Tibial nerve (tissue), 4 donors: ENCODE measurements at regions not wholly inside any gene's neighbourhood (a gene's known extent, or its start where the extent isn't known, plus 50 kb on each side); places are given as distances from the start of the nearest gene placed in this dataset.

Source experiments
- DNase-seq, 2 donors: peaks; one replicate each; pipeline ENCODE4 v3.0.0-alpha.2; 2019; ENCODE audit warnings: low spot score in 2 of 2
- H3K27ac ChIP-seq, 4 donors: fragments of 200-600 bp; sonication (generic) in 3 of 4; one replicate each; pipeline ENCODE4 v1.5.1; 2017 to 2019; ENCODE audit warnings: mild to moderate bottlenecking in 1 of 4
- H3K27me3 ChIP-seq, 2 donors: fragments of 200-600 bp; sonication (generic) in 1 of 2; one replicate each; pipeline versions ENCODE4 v1.5.1 to v1.6.0; 2017 to 2019
- H3K36me3 ChIP-seq, 3 donors: fragments of 200-600 bp; sonication (generic); one replicate each; pipeline ENCODE4 v1.5.1; 2018 to 2019
- H3K4me1 ChIP-seq, 4 donors: fragments of 200-600 bp; sonication (generic) in 3 of 4; one replicate each; pipeline ENCODE4 v1.5.1; 2017 to 2019
- H3K4me3 ChIP-seq, 4 donors: fragments of 200-600 bp; sonication (generic) in 3 of 4; one replicate each; pipeline ENCODE4 v1.5.1; 2017 to 2019; ENCODE audit warnings: mild to moderate bottlenecking in 1 of 4, moderate library complexity in 1 of 4
- H3K9me3 ChIP-seq, 4 donors: fragments of 200-600 bp; sonication (generic) in 3 of 4; one replicate each; pipeline ENCODE4 v1.5.1; 2017 to 2019
- CTCF ChIP-seq, 5 experiments: fragments of 200-600 bp in 3 of 5; fragments of 450-650 bp in 2 of 5; sonication (generic) in 3 of 5; IDR thresholded peaks; one replicate each; pipeline ENCODE4 v1.5.1; 2016 to 2019; ENCODE audit warnings: antibody characterized with exemption in 5 of 5, mild to moderate bottlenecking in 3 of 5, moderate library complexity in 2 of 5
- EP300 ChIP-seq, 2 donors: sonication (generic); formaldehyde crosslinking; IDR thresholded peaks; one replicate each; pipeline ENCODE4 v1.6.1; 2017; ENCODE audit warnings: antibody characterized with exemption in 2 of 2, mild to moderate bottlenecking in 1 of 2
- POLR2A ChIP-seq, 2 donors: fragments of 450-650 bp; IDR thresholded peaks; one replicate each; pipeline ENCODE4 v1.6.1; 2017; ENCODE audit warnings: antibody characterized with exemption in 2 of 2, mild to moderate bottlenecking in 2 of 2, moderate library complexity in 2 of 2
- WGBS, 2 donors: methylation state at CpG; one replicate each; pipeline ENCODE4 v1.1.5; 2018; 5-methylcytosine and 5-hydroxymethylcytosine counted together

GRCh38 chr9:107874591-107875369 lies 385.2 kb upstream of the KLF4 start:
- Histone ChIP-seq H3K27me3 (no peaks in the 10 kb centered on the region), H3K27ac (no peak overlapping the region), H3K9me3 (no peaks in the 10 kb centered on the region), H3K4me3 (no peak overlapping the region), H3K36me3 (no peaks in the 10 kb centered on the region), H3K4me1 (peaks cover 0 to 3% (median 0%) of the 10 kb centered on the region in 4 donors)
- 77 to 81% methylated on average over 14 of the region's 14 CpGs for WGBS, 2 donors
- TF ChIP-seq CTCF (IDR thresholded peaks at IDR 0.05) (no peak), POLR2A (IDR thresholded peaks at IDR 0.05) (no peak), EP300 (IDR thresholded peaks at IDR 0.05) (no peak)
- DNase-seq: no peak

DNA sequence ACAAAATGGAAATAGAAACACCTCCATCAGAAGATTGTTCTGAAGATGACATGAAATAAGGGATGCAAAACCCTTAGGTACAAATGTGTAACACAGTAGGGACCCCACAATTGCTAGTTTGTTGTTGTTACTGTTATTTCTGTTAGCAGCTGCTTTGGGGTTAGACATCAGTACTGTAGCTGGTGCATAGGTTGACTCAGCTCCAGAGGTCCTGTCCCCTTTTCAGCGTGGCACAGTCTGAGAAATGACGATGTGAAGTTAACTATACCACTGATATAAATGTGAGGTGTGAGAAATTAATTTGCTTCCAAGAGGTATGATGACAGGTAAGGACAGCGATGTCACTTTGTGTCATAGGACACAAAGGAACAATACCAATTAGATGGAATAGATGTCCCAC lies 384.6 kb upstream of the KLF4 start:
- Histone ChIP-seq H3K36me3 (no peaks in the 10 kb centered on the region), H3K27me3 (no peaks in the 10 kb centered on the region), H3K4me1 (peaks cover 0 to 3% (median 0%) of the 10 kb centered on the region in 4 donors), H3K9me3 (no peaks in the 10 kb centered on the region), H3K4me3 (no peak overlapping the region), H3K27ac (no peak overlapping the region)
- DNase-seq: no peak
- TF ChIP-seq CTCF (IDR thresholded peaks at IDR 0.05) (no peak), EP300 (IDR thresholded peaks at IDR 0.05) (no peak), POLR2A (IDR thresholded peaks at IDR 0.05) (no peak)
- 94 to 96% methylated on average over 3 of the region's 3 CpGs for WGBS, 2 donors

DNA sequence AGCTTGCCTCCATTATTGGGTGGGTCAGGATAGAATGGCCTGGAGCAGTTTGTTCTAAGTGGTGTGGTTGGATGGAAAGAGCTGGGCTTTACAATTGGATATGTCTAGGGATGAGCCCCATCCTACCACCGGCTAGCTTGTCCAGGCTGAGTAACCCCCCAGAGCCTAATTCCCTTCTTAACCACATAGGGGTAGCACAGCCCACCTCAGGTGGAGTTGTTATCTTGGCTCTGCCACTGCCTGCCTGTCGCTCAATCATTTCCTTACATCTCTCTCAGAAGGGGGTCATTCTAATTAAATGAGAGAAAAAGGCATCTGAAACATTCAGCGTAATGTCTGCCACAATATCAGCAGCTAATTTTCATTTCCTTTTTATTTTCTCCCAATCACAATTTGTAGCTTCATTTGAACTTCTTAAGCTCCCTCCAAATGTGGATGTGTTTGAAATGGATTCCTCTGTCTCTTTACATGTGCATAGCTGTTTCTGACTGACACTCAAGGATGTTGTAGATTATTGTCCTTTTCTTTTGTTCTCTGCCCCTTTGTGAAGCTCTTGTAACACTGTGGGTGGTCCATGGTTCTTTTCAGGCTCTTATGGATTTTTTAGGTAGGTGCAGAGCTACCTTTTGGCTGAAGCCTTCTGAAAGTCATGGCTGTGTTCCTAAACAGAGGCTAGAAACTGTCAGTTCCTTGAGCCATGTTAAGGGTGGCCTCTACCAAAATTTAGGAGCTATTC lies 383.1 kb upstream of the KLF4 start:
- Histone ChIP-seq H3K36me3 (no peaks in the 10 kb centered on the region), H3K27ac (no peak overlapping the region), H3K4me3 (no peak overlapping the region), H3K4me1 (peaks cover 0 to 3% (median 0%) of the 10 kb centered on the region in 4 donors), H3K9me3 (no peaks in the 10 kb centered on the region), H3K27me3 (no peaks in the 10 kb centered on the region)
- 88 to 89% methylated on average over 3 of the region's 3 CpGs for WGBS, 2 donors
- no peak for DNase-seq
- TF ChIP-seq EP300 (IDR thresholded peaks at IDR 0.05): no peak
- TF ChIP-seq POLR2A (IDR thresholded peaks at IDR 0.05): no peak
- no peak for TF ChIP-seq CTCF (IDR thresholded peaks at IDR 0.05)

- H3K27me3 ChIP-seq: no peaks in the 10 kb centered on the region
- WGBS, 2 donors: 94 to 97% methylated on average over 3 of the region's 3 CpGs
- H3K27ac ChIP-seq: no peak overlapping the region
- no peaks in the 10 kb centered on the region for H3K36me3 ChIP-seq
- no peak overlapping the region for H3K4me3 ChIP-seq
- no peak for TF ChIP-seq POLR2A (IDR thresholded peaks at IDR 0.05)
- TF ChIP-seq CTCF (IDR thresholded peaks at IDR 0.05): no peak
- no peak for TF ChIP-seq EP300 (IDR thresholded peaks at IDR 0.05)
- no peak for DNase-seq
- H3K4me1 ChIP-seq: peaks cover 0 to 3% (median 0%) of the 10 kb centered on the region in 4 donors
- H3K9me3 ChIP-seq: no peaks in the 10 kb centered on the region
Observed at GRCh38 chr9:107870927-107871680, 381.5 kb upstream of the KLF4 start.
